ENCODE measurements at regions not wholly inside any gene's neighbourhood (a gene's known extent, or its start where the extent isn't known, plus 50 kb on each side); places are given as distances from the start of the nearest gene placed in this dataset.
"Not testable (repeated sequence)": the region's sequence is repeated elsewhere in the genome, so short reads cannot be mapped to it uniquely, and the experiment has no call there.

DNA sequence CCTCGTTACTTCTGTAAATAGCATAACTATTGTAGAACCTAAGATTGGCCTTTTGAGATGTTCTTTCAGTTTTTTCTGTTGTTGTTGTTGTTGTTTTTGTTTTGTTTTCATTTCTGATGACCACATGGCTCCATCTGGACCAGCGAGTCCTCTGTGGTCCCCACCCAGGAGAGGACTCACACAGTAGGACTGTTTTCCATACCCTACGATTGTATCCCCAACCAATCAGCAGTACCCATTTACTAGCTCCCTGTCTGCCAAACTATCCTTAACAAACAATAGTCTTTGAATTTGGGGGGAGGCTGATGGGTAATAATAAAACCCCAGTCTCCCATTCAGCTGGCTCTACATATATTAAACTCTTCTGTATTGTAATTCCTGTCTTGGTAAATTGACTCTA lies 329.5 kb downstream of the SEMA3D start:
- H3K36me3 Mint-ChIP-seq (ENCODE audit: low read depth) = no peaks in the 10 kb centered on the region
- no peak overlapping the region for H3K4me3 Mint-ChIP-seq
- no peak for DNase-seq
- H3K9me3 Mint-ChIP-seq = no peaks in the 10 kb centered on the region
- CTCF ChIA-PET = no interaction called here
- no peak overlapping the region for H3K27ac Mint-ChIP-seq
- H3K27me3 Mint-ChIP-seq = no peaks in the 10 kb centered on the region
- no peaks in the 10 kb centered on the region for H3K4me1 Mint-ChIP-seq
- POLR2A ChIA-PET = no interaction called here

GRCh38 chr7:84855758-84856157 lies 331.1 kb downstream of the SEMA3D start:
- H3K4me1 Mint-ChIP-seq = no peaks in the 10 kb centered on the region
- no peak for DNase-seq
- H3K27me3 Mint-ChIP-seq = no peaks in the 10 kb centered on the region
- no peak overlapping the region for H3K27ac Mint-ChIP-seq
- POLR2A ChIA-PET = no interaction called here
- no peaks in the 10 kb centered on the region for H3K9me3 Mint-ChIP-seq
- H3K4me3 Mint-ChIP-seq = no peak overlapping the region
- CTCF ChIA-PET = no interaction called here
- no peaks in the 10 kb centered on the region for H3K36me3 Mint-ChIP-seq (ENCODE audit: low read depth)

GRCh38 chr7:84848974-84849372 lies 337.9 kb downstream of the SEMA3D start:
- H3K4me1 Mint-ChIP-seq; H3K27me3 Mint-ChIP-seq; H3K36me3 Mint-ChIP-seq (ENCODE audit: low read depth); DNase-seq; H3K27ac Mint-ChIP-seq; POLR2A ChIA-PET; CTCF ChIA-PET; H3K4me3 Mint-ChIP-seq; H3K9me3 Mint-ChIP-seq: not testable (repeated sequence)

- Mint-ChIP-seq H3K4me3 (no peak overlapping the region), H3K9me3 (no peaks in the 10 kb centered on the region), H3K4me1 (no peaks in the 10 kb centered on the region), H3K27me3 (no peaks in the 10 kb centered on the region), H3K36me3 (ENCODE audit: low read depth) (no peaks in the 10 kb centered on the region), H3K27ac (no peak overlapping the region)
- no peak for DNase-seq
- CTCF ChIA-PET = no interaction called here
- POLR2A ChIA-PET = no interaction called here
These were observed 338.5 kb downstream of the SEMA3D start for GRCh38 chr7:84848219-84848973.

- H3K27ac Mint-ChIP-seq = no peak overlapping the region
- CTCF ChIA-PET = no interaction called here
- H3K4me3 Mint-ChIP-seq = no peak overlapping the region
- DNase-seq = no peak
- H3K9me3 Mint-ChIP-seq = no peaks in the 10 kb centered on the region
- no peaks in the 10 kb centered on the region for H3K36me3 Mint-ChIP-seq (ENCODE audit: low read depth)
- POLR2A ChIA-PET = no interaction called here
- no peaks in the 10 kb centered on the region for H3K27me3 Mint-ChIP-seq
- H3K4me1 Mint-ChIP-seq = no peaks in the 10 kb centered on the region
These were observed 339.1 kb downstream of the SEMA3D start for GRCh38 chr7:84847790-84848189.

DNA sequence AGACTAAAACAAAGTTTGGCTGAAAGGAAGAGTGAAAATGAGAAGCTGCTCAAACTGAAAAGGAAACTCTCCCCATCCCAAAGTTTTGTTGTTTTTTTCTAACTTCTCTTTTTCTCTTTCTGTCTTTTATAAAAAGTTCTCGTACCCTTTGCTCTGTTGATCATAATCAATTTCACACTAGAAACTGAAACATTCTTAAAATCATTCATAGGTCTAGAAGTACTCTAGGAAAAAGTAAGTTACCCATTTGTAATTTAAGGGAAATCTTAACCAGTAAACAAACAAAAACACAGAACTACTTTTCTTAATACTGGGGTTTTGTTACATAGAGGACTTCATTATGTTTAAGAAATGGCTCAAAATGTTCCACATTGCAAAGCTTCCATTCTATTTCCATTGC lies 339.8 kb downstream of the SEMA3D start:
- ChIA-PET CTCF (no interaction called here), POLR2A (no interaction called here)
- Mint-ChIP-seq H3K4me1 (no peaks in the 10 kb centered on the region), H3K27me3 (no peaks in the 10 kb centered on the region), H3K27ac (no peak overlapping the region), H3K4me3 (no peak overlapping the region), H3K36me3 (ENCODE audit: low read depth) (no peaks in the 10 kb centered on the region), H3K9me3 (no peaks in the 10 kb centered on the region)
- DNase-seq = no peak

DNA sequence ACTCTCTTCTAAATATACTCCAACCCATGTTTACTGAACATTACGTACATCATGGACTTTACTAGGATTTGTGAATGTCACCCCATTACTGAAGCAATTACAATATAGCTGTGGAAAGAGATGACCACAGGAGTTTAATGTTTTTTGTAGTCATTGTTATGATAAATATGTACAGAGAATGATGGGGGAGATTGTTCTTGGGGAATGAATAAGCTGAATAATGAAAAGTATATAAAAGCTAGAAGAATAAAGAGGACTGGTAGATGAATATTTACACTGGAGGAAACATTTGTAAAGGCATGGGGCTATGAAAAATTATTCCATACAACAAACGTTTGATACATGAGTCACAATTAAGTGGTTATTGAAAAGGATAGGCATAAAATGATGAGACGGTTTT lies 340.9 kb downstream of the SEMA3D start:
- H3K4me1 Mint-ChIP-seq = no peaks in the 10 kb centered on the region
- POLR2A ChIA-PET = no interaction called here
- H3K36me3 Mint-ChIP-seq (ENCODE audit: low read depth) = no peaks in the 10 kb centered on the region
- H3K27ac Mint-ChIP-seq = no peak overlapping the region
- DNase-seq = no peak
- no peak overlapping the region for H3K4me3 Mint-ChIP-seq
- no peaks in the 10 kb centered on the region for H3K27me3 Mint-ChIP-seq
- no peaks in the 10 kb centered on the region for H3K9me3 Mint-ChIP-seq
- CTCF ChIA-PET = no interaction called here

DNA sequence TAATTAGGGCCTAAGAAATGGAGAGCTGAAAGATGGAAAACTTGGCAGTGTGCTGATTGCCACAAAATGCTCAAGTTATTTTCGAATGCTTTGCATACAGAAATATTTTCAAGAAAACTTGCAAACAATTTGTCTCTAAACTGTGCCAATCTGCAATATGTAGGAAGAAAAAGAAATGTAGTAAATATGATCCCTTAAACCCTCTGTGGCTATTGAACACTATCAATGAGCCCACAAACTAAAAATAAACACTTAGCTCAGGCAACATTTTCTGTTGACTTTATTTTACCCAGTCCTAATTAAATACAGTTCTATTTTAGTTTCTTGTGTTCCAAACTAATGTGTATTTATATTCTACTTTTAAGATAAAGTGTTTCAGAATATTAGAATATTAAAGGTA lies 342.1 kb downstream of the SEMA3D start:
- Mint-ChIP-seq H3K27ac (no peak overlapping the region), H3K4me3 (no peak overlapping the region), H3K36me3 (ENCODE audit: low read depth) (no peaks in the 10 kb centered on the region), H3K9me3 (no peaks in the 10 kb centered on the region), H3K4me1 (no peaks in the 10 kb centered on the region), H3K27me3 (no peaks in the 10 kb centered on the region)
- DNase-seq = no peak
- POLR2A ChIA-PET = no interaction called here
- CTCF ChIA-PET = no interaction called here

- H3K36me3 Mint-ChIP-seq (ENCODE audit: low read depth) = no peaks in the 10 kb centered on the region
- H3K4me3 Mint-ChIP-seq = no peak overlapping the region
- DNase-seq = no peak
- ChIA-PET CTCF (no interaction called here), POLR2A (no interaction called here)
- H3K27ac Mint-ChIP-seq = no peak overlapping the region
- no peaks in the 10 kb centered on the region for H3K4me1 Mint-ChIP-seq
- H3K9me3 Mint-ChIP-seq = no peaks in the 10 kb centered on the region
- no peaks in the 10 kb centered on the region for H3K27me3 Mint-ChIP-seq
These were observed 345.0 kb downstream of the SEMA3D start for GRCh38 chr7:84841809-84842208.

- no peaks in the 10 kb centered on the region for H3K4me1 Mint-ChIP-seq
- H3K27ac Mint-ChIP-seq = no peak overlapping the region
- H3K9me3 Mint-ChIP-seq = no peaks in the 10 kb centered on the region
- no peaks in the 10 kb centered on the region for H3K27me3 Mint-ChIP-seq
- no peaks in the 10 kb centered on the region for H3K36me3 Mint-ChIP-seq (ENCODE audit: low read depth)
- no peak for DNase-seq
- no peak overlapping the region for H3K4me3 Mint-ChIP-seq
- POLR2A ChIA-PET = no interaction called here
- CTCF ChIA-PET = no interaction called here
These were observed 348.0 kb downstream of the SEMA3D start for GRCh38 chr7:84838857-84839256.

GRCh38 chr7:84837405-84837804 lies 349.5 kb downstream of the SEMA3D start:
- Mint-ChIP-seq H3K4me3 (no peak overlapping the region), H3K4me1 (no peaks in the 10 kb centered on the region), H3K36me3 (ENCODE audit: low read depth) (no peaks in the 10 kb centered on the region), H3K9me3 (no peaks in the 10 kb centered on the region), H3K27me3 (no peaks in the 10 kb centered on the region), H3K27ac (no peak overlapping the region)
- ChIA-PET CTCF (no interaction called here), POLR2A (no interaction called here)
- no peak for DNase-seq

DNA sequence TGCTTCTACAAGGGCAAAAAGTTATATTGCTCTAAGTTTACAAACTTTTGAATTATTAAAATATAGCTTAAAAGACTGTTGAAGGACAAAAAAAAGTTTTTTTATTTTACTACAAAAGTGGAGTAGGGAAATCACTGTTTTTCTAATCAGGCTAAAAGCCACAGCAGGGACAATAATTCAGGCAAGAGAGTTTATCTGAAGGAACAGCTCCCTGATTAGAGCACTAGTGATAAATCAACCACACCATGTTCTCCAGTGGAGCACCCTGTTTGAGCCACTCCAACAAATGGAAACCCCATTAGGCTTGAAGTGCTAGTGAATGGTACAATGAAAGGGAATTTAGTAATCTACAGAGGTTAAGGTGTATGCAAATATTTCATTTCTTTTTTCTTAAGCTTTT lies 357.1 kb downstream of the SEMA3D start:
- Mint-ChIP-seq H3K27ac (no peak overlapping the region), H3K4me1 (no peaks in the 10 kb centered on the region), H3K4me3 (no peak overlapping the region), H3K36me3 (ENCODE audit: low read depth) (no peaks in the 10 kb centered on the region), H3K9me3 (no peaks in the 10 kb centered on the region), H3K27me3 (no peaks in the 10 kb centered on the region)
- ChIA-PET CTCF (interaction anchor here (0.6 kb wide), 1 partner anchor 1605 kb away, joined by 3 read pairs; no protein-coding TSS in a partner anchor), POLR2A (no interaction called here)
- no peak for DNase-seq

GRCh38 chr7:84824057-84824651 lies 362.7 kb downstream of the SEMA3D start:
- Mint-ChIP-seq H3K4me1 (no peaks in the 10 kb centered on the region), H3K9me3 (no peaks in the 10 kb centered on the region), H3K36me3 (ENCODE audit: low read depth) (no peaks in the 10 kb centered on the region), H3K4me3 (no peak overlapping the region), H3K27ac (no peak overlapping the region), H3K27me3 (no peaks in the 10 kb centered on the region)
- ChIA-PET CTCF (no interaction called here), POLR2A (no interaction called here)
- no peak for DNase-seq

DNA sequence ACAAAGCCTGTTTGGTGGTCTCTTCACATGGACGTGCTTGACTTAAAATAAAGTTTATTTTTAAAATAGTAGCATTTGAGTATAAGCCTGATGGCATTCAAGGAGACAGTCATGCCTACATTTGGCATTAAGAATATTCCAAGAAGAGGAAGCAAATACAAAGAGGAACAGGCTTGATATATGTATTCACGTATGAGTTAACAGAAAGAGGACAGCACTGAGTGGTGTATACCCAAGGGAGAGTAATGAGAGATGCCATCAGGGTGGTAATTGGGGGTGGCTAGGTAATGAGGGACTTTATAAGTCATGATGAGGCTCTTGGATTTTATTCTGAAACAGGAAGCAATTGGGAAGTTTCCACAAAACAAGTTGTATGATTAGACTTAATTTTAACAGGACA lies 363.3 kb downstream of the SEMA3D start:
- Mint-ChIP-seq H3K4me1 (no peaks in the 10 kb centered on the region), H3K27me3 (no peaks in the 10 kb centered on the region), H3K4me3 (no peak overlapping the region), H3K9me3 (no peaks in the 10 kb centered on the region), H3K27ac (no peak overlapping the region), H3K36me3 (ENCODE audit: low read depth) (no peaks in the 10 kb centered on the region)
- ChIA-PET CTCF (no interaction called here), POLR2A (no interaction called here)
- no peak for DNase-seq

Measured in activated CD4-positive, alpha-beta T cell treated with anti-CD3 and anti-CD28 coated beads, Interleukin-2, amount 10 ng/mL, durations not matched to agents 7 days and 5 days (primary cell).